GM18499 (cell line): ENCODE measurements at regions not wholly inside any gene's neighbourhood (a gene's known extent, or its start where the extent isn't known, plus 50 kb on each side); places are given as distances from the start of the nearest gene placed in this dataset.

Source experiments
- ATAC-seq: cut with Tn5 transposase; IDR thresholded peaks from one replicate; pipeline ENCODE4 v1.9.1; 2021; ENCODE audit warnings: moderate number of reproducible peaks; ENCODE audit not compliant: insufficient read depth, unreplicated experiment

DNA sequence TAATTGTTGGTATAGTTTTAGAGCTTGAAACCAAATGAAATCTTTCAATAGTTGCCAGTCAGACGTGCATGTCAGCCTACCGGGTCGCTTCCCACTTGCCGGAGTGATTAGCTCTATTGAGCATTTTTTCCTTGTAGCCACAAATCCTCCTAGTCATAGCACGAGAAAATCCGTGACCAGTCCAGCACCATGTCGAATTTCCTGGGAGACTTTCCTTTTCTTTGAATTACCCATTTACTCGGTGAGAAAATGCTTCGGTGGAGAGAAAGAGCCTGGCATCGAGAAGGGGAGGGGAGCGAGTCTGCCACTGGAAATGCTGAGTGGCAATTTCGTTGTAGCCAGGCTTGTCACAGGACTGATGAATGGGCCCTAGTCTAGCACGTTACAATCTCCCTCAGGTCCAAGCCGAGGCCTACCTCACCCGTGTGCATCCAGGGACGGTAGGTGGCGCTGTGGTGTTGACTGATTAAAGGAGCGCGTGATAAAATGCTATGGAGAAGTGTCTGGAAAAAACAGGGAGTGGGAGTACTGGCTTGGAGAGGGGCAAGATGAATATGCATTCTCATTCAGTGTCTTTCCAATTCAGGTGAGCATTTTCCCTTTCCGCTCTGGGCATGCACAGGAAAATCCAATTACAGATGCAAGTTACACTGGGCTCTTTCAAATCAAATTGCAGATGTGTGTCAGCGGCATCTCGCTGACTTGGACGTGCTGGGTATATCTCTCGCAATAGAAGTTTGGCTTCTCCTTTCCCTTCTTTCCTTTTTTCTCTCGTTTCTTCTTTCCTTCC, 238.8 kb downstream of the EDEM1 start:
- ATAC-seq = no peak

DNA sequence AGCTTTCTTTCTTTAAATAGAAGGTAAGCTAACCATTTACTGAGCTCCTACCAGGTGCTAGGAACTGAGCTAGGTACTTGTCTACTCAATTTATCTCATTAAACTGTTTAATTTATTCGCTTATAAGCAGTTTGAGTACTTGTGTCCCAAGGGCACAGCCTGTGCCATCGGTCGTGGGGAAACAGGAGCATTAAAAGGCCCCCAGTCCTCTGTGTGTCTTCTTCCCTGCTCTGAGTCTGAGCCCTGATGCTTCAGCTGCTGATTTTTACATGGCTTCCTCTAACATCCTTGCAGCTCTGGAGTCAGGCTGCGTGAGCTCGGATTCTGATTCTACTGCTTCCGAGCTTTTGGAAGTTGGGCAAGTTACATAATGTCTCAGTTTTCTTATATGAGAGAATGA, 239.5 kb downstream of the EDEM1 start:
- ATAC-seq = no peak

DNA sequence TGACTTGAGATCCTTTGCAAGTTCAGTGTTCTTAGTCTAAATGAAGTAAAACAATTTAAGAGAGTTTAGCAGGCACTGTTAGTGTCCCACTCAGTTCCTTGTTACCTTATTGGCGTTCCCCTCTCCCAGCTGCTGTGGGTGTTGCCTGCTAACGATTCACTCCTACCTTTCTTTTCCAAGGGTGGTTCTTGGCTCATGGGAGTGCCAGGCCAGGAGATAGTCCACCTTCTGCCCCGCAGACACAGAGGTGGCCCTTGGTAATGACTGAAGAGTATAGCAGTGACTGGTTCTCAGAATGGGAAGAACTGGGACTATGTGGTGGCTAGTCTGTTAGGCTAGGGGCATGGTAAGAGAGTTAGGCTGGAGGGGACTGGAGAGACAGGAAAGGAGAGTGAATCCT, 240.4 kb downstream of the EDEM1 start:
- ATAC-seq = no peak

DNA sequence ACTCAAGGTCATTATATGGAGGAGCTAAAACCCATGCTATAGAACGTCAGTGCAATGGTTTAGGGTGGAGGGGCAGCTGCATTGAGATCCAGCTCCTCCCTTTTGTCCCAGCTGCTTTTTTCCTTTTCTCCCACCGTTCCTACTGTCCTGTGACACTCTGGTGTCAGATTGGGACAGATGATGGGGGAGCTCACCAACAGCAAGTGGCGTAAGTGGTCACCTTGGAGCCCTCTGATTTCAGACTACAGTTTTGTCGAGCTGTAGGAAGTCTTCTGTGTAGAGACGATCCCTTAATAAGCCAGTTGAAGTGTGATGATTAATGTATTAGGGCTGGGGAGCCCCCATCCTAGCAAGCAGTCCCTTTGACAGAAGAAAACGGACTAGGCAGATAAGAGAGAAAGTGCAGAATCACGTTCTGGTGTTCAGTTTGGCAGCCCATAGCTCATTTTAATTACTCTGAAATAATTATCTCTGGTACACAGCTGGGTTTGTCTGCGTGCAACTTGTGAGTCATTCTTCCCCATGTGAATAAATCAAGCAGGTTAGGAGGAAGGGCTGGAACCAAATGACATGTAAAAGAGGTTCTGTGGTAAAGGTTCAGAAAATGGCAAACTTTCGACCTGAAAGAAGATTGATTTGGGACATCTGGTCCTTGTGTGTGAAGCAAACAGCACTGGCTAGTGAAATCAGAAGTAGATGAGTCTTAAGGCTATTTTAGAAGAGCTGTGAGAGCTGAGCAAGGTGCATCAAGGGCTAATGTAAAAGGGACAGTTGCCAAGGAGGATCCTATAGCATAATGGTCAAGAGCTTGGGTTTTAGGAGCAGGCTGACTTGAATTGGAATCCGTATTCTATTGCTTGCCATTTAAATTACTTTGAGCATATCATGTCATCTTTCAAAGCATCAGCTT, 241.4 kb downstream of the EDEM1 start:
- peak; percentile 80 for ATAC-seq

DNA sequence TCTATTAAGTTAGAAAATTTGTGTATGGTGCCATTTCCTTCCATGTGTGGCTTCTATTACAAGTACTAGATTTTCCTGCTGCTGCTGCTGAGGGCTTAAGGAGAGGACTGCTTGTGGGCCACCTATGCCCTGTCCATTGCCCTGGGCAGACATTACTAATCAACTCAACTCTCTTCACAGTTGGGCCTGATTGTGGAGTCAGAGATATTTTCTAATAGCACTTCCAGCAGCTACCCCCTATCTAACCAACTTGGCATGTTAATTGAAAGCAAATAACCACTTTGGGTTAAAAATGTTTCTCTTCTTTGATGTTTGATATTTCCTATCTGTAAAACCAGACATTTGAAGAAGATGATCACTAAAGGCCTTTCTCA, 242.0 kb downstream of the EDEM1 start:
- ATAC-seq = no peak

DNA sequence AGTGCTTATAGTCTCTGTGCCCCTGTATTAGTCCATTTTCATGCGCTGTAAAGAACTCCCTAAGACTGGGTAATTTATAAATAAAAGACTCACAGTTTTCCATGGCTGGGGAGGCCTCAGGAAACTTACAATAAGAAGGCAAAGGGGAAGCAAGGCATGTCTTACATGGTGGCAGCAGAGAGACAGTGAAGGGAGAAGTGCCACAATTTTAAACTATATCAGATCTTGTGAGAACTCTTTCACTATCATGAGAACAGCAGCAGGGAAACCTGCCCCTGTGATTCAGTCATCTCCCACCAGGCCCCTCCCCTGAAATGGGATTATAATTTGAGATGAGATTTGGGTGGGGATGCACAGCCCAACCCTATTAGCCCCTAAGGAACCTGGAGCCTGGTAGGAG, 243.2 kb downstream of the EDEM1 start:
- ATAC-seq = no peak

DNA sequence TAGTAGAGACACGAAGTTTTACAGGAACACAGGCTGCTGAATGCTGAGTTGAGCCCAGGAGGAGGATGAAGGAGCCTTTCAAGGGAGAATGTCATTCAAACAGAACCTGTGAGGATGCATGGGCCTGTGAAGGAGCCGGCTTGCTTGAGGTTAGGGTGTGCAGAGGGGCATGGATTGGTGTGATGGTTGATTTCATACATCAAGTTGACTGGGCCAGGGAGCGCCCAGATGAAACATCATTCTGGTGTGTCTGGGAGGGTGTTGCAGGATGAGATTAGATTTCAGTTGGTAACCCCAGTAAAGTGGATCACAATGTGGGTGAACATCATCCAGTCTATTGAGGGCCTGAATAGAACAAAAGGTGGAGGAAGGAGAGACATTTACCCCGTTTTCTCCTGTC, 243.6 kb downstream of the EDEM1 start:
- no peak for ATAC-seq

DNA sequence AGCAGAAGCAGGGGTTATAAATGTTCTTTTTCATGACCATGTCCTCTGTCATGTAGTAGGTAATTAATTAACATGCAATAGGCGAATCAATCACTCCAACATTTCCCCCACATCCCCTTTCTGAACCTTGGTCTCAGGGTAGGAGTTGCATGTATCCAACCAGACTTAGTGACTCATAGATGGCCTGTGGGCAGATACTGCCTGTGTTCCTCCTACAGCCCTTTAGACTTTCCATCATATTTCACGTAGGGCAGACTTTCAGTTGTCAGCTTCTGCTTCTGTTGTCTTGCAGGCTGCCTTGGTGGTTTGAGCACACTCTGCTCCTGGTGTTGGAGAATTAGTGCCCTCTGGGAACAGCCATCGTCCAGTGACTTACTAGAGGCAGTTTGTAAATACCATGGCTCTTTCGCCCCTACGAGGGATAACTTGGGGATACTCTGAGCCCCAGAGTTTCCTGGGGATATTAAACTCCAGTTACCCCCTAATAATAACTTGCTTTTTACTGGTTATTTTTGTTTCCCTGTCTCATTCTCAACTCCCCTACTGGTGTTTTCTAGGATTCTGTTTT, 244.4 kb downstream of the EDEM1 start:
- ATAC-seq = no peak

DNA sequence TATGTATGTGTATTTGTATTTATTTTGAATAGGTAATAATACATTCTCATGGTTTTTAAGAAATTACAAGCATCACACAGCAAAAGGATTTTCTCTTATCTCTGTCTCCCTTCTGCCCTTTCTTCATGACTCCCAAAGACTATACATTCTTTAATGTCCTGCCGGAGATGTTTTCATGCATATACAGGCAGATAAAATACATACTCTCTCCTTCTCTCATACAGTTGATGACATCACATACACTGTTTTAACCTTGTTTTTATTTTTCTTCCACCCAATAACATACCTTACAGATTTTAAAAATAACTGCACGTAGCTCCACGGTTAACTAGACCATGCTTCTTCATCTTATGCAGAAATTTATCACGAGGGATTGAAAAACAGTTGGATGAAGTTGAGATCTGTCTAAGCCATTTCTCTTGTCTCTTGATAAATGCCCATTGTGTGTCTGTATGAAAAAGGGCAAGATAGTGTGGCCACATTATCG, 249.8 kb downstream of the EDEM1 start:
- ATAC-seq = no peak

DNA sequence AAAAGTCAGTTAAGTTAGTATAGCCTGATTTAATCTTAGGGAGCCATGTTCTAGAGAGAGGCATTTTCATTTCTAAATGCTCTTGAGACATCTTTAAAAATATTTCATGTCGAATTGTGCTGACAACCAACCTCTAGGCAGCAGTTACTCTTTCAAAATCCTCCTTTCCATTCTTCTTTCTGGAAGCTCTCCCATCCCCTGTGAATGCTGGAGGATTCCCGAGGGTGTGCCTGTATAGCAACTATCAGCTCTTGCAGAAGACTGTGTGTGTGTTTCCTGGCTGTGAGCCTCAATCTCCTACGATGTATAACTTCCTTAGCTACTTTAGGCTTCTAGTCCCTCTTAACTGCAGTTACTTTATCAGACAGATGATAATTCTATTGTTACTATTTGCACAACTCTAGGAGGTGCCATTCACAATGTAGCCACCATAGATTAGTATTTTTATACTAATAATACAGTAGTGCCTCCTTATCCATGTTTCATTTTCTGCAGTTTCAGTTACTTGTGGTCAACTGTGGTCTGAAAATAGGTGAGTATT, 250.3 kb downstream of the EDEM1 start:
- ATAC-seq = no peak

DNA sequence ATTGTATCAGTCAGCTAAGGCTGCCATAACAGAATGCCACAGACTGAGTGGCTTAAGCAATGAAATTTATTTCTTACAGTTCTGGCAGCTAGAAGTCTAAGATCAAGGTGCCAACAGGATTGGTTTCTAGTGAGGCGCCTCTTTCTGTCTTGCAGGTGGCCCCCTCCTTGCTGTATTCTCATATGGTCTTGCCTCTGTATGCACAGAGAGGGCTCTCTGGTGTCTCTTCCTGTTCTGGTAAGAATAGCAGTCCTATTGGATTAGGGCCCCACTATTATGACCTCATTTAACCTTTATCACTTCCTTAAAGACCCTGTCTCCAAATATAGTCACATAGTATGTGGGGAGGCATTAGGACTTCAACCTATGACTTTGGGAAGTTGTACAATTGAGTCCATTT, 253.9 kb downstream of the EDEM1 start:
- ATAC-seq = no peak

DNA sequence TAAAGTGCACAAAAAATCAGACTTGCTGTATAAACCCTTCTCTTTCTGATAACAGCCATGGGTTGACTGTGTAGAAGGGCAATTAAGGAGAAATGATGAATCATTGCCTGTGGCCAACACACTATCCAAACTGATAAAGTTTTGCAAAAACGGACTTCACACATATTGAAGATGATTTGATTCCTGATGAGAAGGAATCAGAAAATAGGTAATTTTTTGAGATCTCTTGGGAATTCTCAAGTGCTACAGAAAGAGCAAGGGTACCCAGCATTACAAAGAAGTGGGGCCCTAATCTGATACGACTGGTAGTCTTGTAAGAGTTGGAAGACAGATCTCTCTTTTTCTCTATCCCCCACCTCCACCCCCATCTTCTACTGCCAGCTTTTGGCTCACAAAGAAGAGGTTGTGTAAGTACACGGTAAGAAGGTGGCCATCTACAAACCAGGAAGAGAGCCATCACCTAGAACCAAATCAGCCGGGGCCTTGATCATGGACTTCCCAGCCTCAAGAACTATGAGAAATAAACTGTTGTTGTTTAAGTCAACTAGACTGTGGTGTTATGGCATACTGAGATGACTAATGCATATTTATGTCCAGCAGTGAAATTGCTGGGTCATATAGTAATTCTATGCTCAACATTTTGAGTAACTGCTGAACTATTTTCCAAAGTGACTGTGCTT, 254.7 kb downstream of the EDEM1 start:
- ATAC-seq = no peak

DNA sequence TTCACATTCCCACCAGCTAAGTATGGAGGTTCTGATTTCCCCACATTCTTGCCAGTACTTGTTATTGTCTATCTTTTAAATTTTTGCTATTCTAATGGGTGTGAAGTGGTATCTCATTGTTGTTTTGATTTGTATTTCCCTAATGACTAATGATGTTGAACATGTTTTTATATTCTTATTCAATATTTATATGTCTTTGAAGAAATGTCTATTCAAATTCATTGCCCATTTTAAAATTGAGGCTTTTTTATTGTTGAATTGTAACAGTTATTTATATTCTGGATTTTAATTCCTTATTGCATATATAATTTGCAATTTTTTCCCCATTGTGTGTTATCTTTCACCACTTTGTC, 255.3 kb downstream of the EDEM1 start:
- no peak for ATAC-seq

DNA sequence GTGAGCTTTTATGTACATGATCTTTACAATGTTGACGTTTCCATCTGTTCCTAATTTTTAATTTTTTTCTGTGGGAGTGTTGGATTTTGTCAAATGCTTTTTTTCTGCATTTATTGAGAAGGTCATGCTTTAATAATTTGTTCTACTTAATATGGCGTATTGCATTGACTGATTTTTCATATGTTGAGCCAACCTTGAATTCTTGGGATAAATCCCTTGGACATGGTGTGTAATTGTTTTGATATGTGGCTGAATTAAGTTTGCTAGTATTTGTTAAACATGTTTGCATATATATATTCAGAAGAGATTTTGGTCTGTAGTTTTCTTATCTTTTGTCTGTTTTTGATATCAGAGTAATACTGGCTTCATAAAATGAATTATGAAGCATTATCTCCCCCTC, 256.7 kb downstream of the EDEM1 start:
- ATAC-seq = no peak

DNA sequence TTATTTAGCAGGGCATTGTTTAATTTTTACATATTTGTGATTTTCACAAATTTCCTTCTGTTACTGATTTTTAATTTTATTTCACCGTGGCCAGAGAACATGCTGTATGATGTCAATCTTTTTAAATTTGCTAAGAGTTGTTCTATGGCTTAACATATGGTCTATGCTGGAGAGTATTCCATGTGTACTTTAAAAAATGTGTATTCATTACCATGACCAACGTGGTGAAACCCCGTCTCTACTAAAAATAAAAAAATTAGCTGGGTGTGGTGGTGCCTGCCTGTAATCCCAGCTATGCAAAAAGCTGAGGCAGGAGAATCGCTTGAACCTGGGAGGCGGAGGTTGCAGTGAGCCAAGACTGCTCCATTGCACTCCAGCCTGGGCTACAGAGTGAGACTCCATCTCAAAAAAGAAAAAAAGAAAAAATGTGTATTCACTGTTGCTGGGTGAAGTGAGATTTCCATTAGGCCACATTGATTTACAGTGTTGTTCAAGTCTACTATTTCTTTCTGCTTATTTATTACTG, 258.2 kb downstream of the EDEM1 start:
- no peak for ATAC-seq

DNA sequence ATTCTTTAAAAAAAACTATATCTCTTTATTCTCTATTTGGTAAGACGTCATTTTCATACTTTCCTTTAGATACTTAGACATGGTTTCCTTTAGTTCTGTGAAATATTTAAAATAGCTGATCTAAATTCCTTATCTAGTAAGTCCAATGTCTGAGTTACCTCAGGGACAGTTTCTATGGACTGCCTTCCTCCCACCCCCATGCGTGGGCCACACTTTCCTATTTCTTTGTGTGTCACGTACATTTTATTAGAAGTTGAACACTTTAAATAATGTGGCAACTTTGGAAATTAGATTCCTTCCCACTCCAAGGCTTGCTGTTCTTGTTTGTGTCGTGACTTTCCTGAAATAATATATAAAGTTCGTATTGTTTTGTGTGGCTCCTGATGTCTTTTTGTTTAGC, 260.7 kb downstream of the EDEM1 start:
- no peak for ATAC-seq

DNA sequence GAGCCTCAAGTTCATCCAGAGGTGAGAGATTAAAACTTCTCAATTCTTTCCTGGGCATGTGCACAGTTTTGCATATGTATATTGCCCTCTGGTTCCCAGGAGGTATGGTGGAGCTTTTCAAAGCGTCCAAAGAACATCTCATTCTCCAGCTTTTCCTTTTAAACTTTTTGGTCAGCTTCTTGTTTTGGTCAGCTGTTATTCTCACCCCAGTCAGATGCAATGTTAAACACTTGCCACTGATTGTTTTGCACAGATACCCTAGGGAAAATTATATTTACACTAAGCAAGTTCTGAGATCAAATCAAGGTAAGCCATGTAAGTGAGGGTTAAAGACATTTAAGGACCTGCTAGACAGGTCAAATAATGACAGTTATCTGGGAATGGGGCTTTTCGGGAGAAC, 261.3 kb downstream of the EDEM1 start:
- ATAC-seq = no peak

DNA sequence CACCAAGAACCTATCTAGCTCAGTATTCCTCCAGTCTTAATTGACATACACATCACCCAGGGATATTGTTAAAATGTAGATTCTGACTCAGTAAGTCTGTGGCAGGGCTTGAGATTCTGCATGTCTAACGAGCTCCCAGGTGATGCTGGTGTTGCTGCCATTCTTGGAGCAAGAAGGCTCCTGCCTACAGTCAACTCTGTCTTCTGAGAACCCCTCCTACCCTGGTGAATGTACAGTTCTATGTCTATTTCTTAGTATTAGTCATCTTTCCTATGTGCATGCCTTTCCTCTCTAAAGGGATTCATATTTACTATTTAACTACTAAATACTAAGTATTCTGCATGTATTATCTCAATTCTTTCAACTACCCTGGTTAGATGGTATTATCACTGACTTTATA, 268.7 kb downstream of the EDEM1 start:
- peak; percentile 74 for ATAC-seq

DNA sequence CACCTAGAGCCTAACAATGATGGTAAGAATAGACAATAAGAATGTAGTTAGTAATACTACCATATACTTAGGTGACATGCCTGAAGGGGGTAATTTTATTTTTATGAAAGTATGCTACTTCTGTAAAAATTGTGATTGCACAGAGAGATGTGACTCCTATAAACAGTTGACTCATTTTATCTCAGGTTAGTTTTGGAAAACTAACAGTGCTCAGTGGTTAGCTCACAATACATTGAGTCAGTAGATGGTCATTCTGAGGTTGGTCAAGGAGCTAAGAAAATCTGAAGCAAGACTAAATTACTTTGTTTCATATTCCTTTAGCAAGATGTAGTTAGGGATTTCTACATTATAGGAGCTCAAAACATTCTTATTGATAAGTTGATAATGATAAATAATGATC, 271.0 kb downstream of the EDEM1 start:
- no peak for ATAC-seq

DNA sequence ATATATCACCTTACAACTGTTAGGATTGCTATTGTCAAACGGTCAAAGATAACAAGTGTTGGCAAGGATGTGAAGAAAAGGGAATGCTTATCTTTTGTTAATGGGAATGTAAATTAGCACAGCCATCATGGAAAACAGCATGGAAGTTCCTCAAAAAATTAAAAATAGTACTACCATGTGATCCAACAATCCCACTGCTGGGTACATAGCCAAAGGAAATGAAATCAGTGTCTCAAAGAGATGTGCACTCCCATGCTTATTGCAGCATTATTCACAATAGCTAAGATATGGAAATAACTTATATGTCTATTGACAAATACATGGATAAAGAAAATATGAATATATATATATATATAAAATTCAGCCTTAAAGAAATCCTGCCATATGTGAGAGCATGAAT, 274.6 kb downstream of the EDEM1 start:
- ATAC-seq = no peak
